Endothelial cell (in vitro differentiated cells): ENCODE measurements at regions not wholly inside any gene's neighbourhood (a gene's known extent, or its start where the extent isn't known, plus 50 kb on each side); places are given as distances from the start of the nearest gene placed in this dataset.
"Not testable (repeated sequence)": the region's sequence is repeated elsewhere in the genome, so short reads cannot be mapped to it uniquely, and the experiment has no call there.

Experiments used
- DNase-seq: peaks from one replicate; pipeline ENCODE4 v3.0.0; 2021; ENCODE audit warnings: low spot score
- H3K27ac Mint-ChIP-seq: one replicate; pipeline ENCODE4 v1.8.0; 2021; ENCODE audit warnings: mixed read lengths, inconsistent platforms; ENCODE audit not compliant: unreplicated experiment
- H3K27me3 Mint-ChIP-seq: one replicate; pipeline ENCODE4 v1.8.0; 2021; ENCODE audit warnings: mild to moderate bottlenecking, moderate library complexity, mixed read lengths, inconsistent platforms; ENCODE audit not compliant: unreplicated experiment
- H3K36me3 Mint-ChIP-seq: one replicate; pipeline ENCODE4 v1.8.0; 2021; ENCODE audit warnings: mild to moderate bottlenecking, low read depth, mixed read lengths, inconsistent platforms; ENCODE audit not compliant: unreplicated experiment
- H3K4me1 Mint-ChIP-seq: one replicate; pipeline ENCODE4 v1.8.0; 2021; ENCODE audit warnings: mild to moderate bottlenecking, mixed read lengths, inconsistent platforms; ENCODE audit not compliant: unreplicated experiment
- H3K4me3 Mint-ChIP-seq: one replicate; pipeline ENCODE4 v1.8.0; 2021; ENCODE audit warnings: mild to moderate bottlenecking, mixed read lengths, inconsistent platforms; ENCODE audit not compliant: unreplicated experiment
- H3K9me3 Mint-ChIP-seq: one replicate; pipeline ENCODE4 v1.8.0; 2021; ENCODE audit warnings: mixed read lengths, inconsistent platforms; ENCODE audit not compliant: unreplicated experiment
- CTCF ChIP-seq: fragments of 200-600 bp; sonication (generic); IDR thresholded peaks from one replicate; pipeline ENCODE4 v1.5.0; 2021; ENCODE audit warnings: antibody characterized with exemption; ENCODE audit not compliant: unreplicated experiment

- Mint-ChIP-seq H3K27me3 (peaks cover 3% of the 10 kb centered on the region), H3K9me3 (no peaks in the 10 kb centered on the region), H3K4me1 (peaks cover 25% of the 10 kb centered on the region), H3K36me3 (no peaks in the 10 kb centered on the region), H3K27ac (peak overlapping the region; percentile 97), H3K4me3 (peak overlapping the region; percentile 42)
- DNase-seq, result peak; percentile 21
- TF ChIP-seq CTCF, result no peak
Observed at GRCh38 chr6:125611573-125612344, 137.7 kb upstream of the HEY2 start.

GRCh38 chr6:125612345-125612846 lies 137.0 kb upstream of the HEY2 start:
- H3K4me1 Mint-ChIP-seq, result peaks cover 25% of the 10 kb centered on the region
- H3K27me3 Mint-ChIP-seq, result peaks cover 2% of the 10 kb centered on the region
- peak overlapping the region; percentile 97 for H3K27ac Mint-ChIP-seq
- H3K36me3 Mint-ChIP-seq, result no peaks in the 10 kb centered on the region
- peak overlapping the region; percentile 42 for H3K4me3 Mint-ChIP-seq
- no peaks in the 10 kb centered on the region for H3K9me3 Mint-ChIP-seq
- TF ChIP-seq CTCF, result no peak
- DNase-seq, result no peak

GRCh38 chr6:125618629-125619028 lies 130.8 kb upstream of the HEY2 start:
- TF ChIP-seq CTCF, result no peak
- H3K4me3 Mint-ChIP-seq, result no peak overlapping the region
- no peaks in the 10 kb centered on the region for H3K9me3 Mint-ChIP-seq
- no peak overlapping the region for H3K27ac Mint-ChIP-seq
- H3K27me3 Mint-ChIP-seq, result no peaks in the 10 kb centered on the region
- H3K36me3 Mint-ChIP-seq, result no peaks in the 10 kb centered on the region
- no peak for DNase-seq
- H3K4me1 Mint-ChIP-seq, result peaks cover 10% of the 10 kb centered on the region

DNA sequence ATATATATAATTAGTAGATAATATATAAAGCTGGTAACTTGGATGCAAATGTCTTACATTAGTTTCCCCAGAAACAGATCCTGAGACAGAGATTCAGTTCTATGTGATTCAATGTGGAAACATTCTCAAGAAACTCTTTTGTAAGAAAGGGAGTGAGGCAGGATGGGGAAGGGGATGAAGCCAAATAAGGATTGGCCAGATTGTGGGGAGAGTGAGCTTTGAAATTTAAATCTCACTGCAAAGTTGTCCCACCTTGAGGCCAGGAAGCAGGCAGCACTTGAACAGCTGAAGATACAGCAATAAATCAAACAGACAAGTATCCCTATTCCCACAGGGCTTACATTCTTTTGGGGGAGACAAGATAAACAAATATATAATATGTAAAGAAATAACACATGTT lies 126.3 kb upstream of the HEY2 start:
- Mint-ChIP-seq H3K9me3 (no peaks in the 10 kb centered on the region), H3K4me1 (peaks cover 15% of the 10 kb centered on the region), H3K4me3 (no peak overlapping the region), H3K27me3 (no peaks in the 10 kb centered on the region), H3K27ac (no peak overlapping the region), H3K36me3 (no peaks in the 10 kb centered on the region)
- DNase-seq, result no peak
- no peak for TF ChIP-seq CTCF

GRCh38 chr6:125631165-125631564 lies 118.3 kb upstream of the HEY2 start:
- no peak for TF ChIP-seq CTCF
- Mint-ChIP-seq H3K27ac (no peak overlapping the region), H3K27me3 (no peaks in the 10 kb centered on the region), H3K9me3 (no peaks in the 10 kb centered on the region), H3K36me3 (peaks cover 5% of the 10 kb centered on the region), H3K4me1 (no peaks in the 10 kb centered on the region), H3K4me3 (no peak overlapping the region)
- no peak for DNase-seq

DNA sequence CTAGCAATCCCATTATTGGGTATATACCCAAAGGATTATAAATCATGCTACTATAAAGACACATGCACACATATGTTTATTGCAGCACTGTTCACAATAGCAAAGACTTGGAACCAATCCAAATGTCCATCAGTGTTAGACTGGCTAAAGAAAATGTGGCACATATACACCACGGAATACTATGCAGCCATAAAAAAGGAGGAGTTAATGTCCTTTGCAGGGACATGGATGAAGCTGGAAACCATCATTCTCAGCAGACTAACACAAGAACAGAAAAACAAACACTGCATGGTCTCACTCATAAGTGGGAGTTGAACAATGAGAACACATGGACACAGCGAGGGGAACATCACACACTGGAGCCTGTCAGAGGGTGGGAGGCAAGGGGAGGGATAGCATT lies 113.4 kb upstream of the HEY2 start:
- not testable (repeated sequence) for H3K4me3 Mint-ChIP-seq, DNase-seq, H3K27me3 Mint-ChIP-seq

More for the DNA sequence above, 113.4 kb upstream of the HEY2 start:
- H3K27ac Mint-ChIP-seq, H3K9me3 Mint-ChIP-seq, H3K36me3 Mint-ChIP-seq: not testable (repeated sequence)
- peaks cover 18% of the 10 kb centered on the region for H3K4me1 Mint-ChIP-seq
